ENCODE measurements at regions not wholly inside any gene's neighbourhood (a gene's known extent, or its start where the extent isn't known, plus 50 kb on each side); places are given as distances from the start of the nearest gene placed in this dataset.

GRCh38 chr5:57817924-57818323, 335.3 kb upstream of the ACTBL2 start:
- Histone ChIP-seq H3K9me3 (no peaks in the 10 kb centered on the region), H3K4me1 (peaks cover 0 to 13% (median 0%) of the 10 kb centered on the region in 3 donors), H3K27me3 (no peaks in the 10 kb centered on the region), H3K27ac (no peak overlapping the region), H3K36me3 (no peaks in the 10 kb centered on the region), H3K4me3 (no peak overlapping the region)
- ATAC-seq: no peak
- WGBS, 2 donors (ENCODE audit: low coverage in 1 of 2): 7 to 81% methylated on average over 3 of the region's 3 CpGs
- TF ChIP-seq CTCF (IDR thresholded peaks at IDR 0.05): no peak

GRCh38 chr5:57817001-57817453, 334.4 kb upstream of the ACTBL2 start:
- Histone ChIP-seq H3K27me3 (no peaks in the 10 kb centered on the region), H3K9me3 (no peaks in the 10 kb centered on the region), H3K27ac (no peak overlapping the region), H3K4me3 (no peak overlapping the region), H3K4me1 (peaks cover 0 to 13% (median 0%) of the 10 kb centered on the region in 3 donors), H3K36me3 (no peaks in the 10 kb centered on the region)
- ATAC-seq: no peak
- 70 to 76% methylated on average over 2 of the region's 2 CpGs for WGBS, 2 donors (ENCODE audit: low coverage in 1 of 2)
- TF ChIP-seq CTCF (IDR thresholded peaks at IDR 0.05): no peak
- TF ChIP-seq POLR2AphosphoS5 (IDR thresholded peaks at IDR 0.05): no peak
- TF ChIP-seq POLR2A (IDR thresholded peaks at IDR 0.05): no peak
- no peak for TF ChIP-seq EP300 (IDR thresholded peaks at IDR 0.05)

GRCh38 chr5:57816108-57816507, 333.5 kb upstream of the ACTBL2 start:
- peaks cover 0 to 13% (median 0%) of the 10 kb centered on the region in 3 donors for H3K4me1 ChIP-seq
- H3K36me3 ChIP-seq: no peaks in the 10 kb centered on the region
- no peak overlapping the region for H3K4me3 ChIP-seq
- no peak for TF ChIP-seq POLR2A (IDR thresholded peaks at IDR 0.05)
- TF ChIP-seq CTCF (IDR thresholded peaks at IDR 0.05): no peak
- no peak for TF ChIP-seq EP300 (IDR thresholded peaks at IDR 0.05)
- TF ChIP-seq POLR2AphosphoS5 (IDR thresholded peaks at IDR 0.05): no peak
- no peak overlapping the region for H3K27ac ChIP-seq
- H3K27me3 ChIP-seq: no peaks in the 10 kb centered on the region
- H3K9me3 ChIP-seq: no peaks in the 10 kb centered on the region
- ATAC-seq: no peak

GRCh38 chr5:57805732-57806131, 323.1 kb upstream of the ACTBL2 start:
- no peak overlapping the region for H3K27ac ChIP-seq
- TF ChIP-seq POLR2A (IDR thresholded peaks at IDR 0.05): no peak
- no peak for TF ChIP-seq EP300 (IDR thresholded peaks at IDR 0.05)
- no peak for TF ChIP-seq CTCF (IDR thresholded peaks at IDR 0.05)
- TF ChIP-seq POLR2AphosphoS5 (IDR thresholded peaks at IDR 0.05): no peak
- no peak for ATAC-seq
- WGBS, 2 donors (ENCODE audit: low coverage in 1 of 2): 94 to 100% methylated on average over 1 of the region's 1 CpG
- H3K4me3 ChIP-seq: no peak overlapping the region
- no peaks in the 10 kb centered on the region for H3K9me3 ChIP-seq
- no peaks in the 10 kb centered on the region for H3K36me3 ChIP-seq
- H3K4me1 ChIP-seq: peaks cover 0 to 9% (median 4%) of the 10 kb centered on the region in 3 donors
- no peaks in the 10 kb centered on the region for H3K27me3 ChIP-seq

- Histone ChIP-seq H3K4me3 (no peak overlapping the region), H3K9me3 (no peaks in the 10 kb centered on the region), H3K27ac (no peak overlapping the region), H3K27me3 (no peaks in the 10 kb centered on the region), H3K36me3 (no peaks in the 10 kb centered on the region), H3K4me1 (peaks cover 0 to 9% (median 4%) of the 10 kb centered on the region in 3 donors)
- no peak for ATAC-seq
- no peak for TF ChIP-seq POLR2A (IDR thresholded peaks at IDR 0.05)
- TF ChIP-seq POLR2AphosphoS5 (IDR thresholded peaks at IDR 0.05): no peak
- TF ChIP-seq CTCF (IDR thresholded peaks at IDR 0.05): no peak
- TF ChIP-seq EP300 (IDR thresholded peaks at IDR 0.05): no peak
These were observed 322.6 kb upstream of the ACTBL2 start for GRCh38 chr5:57805170-57805569.
